ENCODE measurements at regions not wholly inside any gene's neighbourhood (a gene's known extent, or its start where the extent isn't known, plus 50 kb on each side); places are given as distances from the start of the nearest gene placed in this dataset.

- in situ Hi-C loops (cut with MboI): no loop called here
- Histone ChIP-seq H4K20me1 (ENCODE audit: control insufficient read depth, insufficient read depth) (no peaks in the 10 kb centered on the region), H3K36me3 (ENCODE audit: control insufficient read depth in 2 of 2, insufficient read depth in 2 of 2, low read length in 1 of 2) (no peaks in the 10 kb centered on the region), H2AFZ (ENCODE audit: control insufficient read depth, low read depth, low read length) (no peak overlapping the region), H3K4me1 (ENCODE audit: control insufficient read depth, insufficient read depth, low read length) (no peaks in the 10 kb centered on the region), H3K27ac (ENCODE audit: control insufficient read depth, insufficient read depth) (no peak overlapping the region), H3K9me3 (replicated peaks; ENCODE audit: control insufficient read depth, insufficient read depth, low read length) (no peaks in the 10 kb centered on the region), H3K9ac (ENCODE audit: control insufficient read depth, insufficient read depth, low read length) (no peak overlapping the region), H3K79me2 (ENCODE audit: control insufficient read depth, insufficient read depth, low read length) (no peaks in the 10 kb centered on the region), H3K27me3 (replicated peaks in 1 of 2; ENCODE audit: control insufficient read depth in 2 of 2, insufficient read depth in 2 of 2, low read length in 1 of 2) (no peaks in the 10 kb centered on the region; a peak in 2 of 4 replicates), H3K4me2 (ENCODE audit: control insufficient read depth, insufficient read depth) (no peak overlapping the region), H3K4me3 (no peak overlapping the region)
- FAIRE-seq (no peak), DNase-seq (ENCODE audit: low read depth, low spot score) (no peak), ATAC-seq (no peak)
- 47% methylated on average over 9 of the region's 9 CpGs for WGBS (ENCODE audit: insufficient coverage, insufficient replicate concordance, low lambda C conversion rate, missing lambda C conversion rate)
- ChIA-PET SMC1A (ENCODE audit: uncharacterized antibody, unreplicated experiment) (interaction anchor here (0.7 kb wide), 1 partner anchor 699 kb away, joined by 3 read pairs; no protein-coding TSS in a partner anchor), POLR2A (no interaction called here), CTCF (no interaction called here), RAD21 (ENCODE audit: unreplicated experiment) (no interaction called here)
- no TSS peak for BruUV-seq (replicated peaks)
- intact Hi-C loops (cut with micrococcal nuclease; ENCODE audit: unreplicated experiment): no loop called here
- TF ChIP-seq NFIC (IDR thresholded peaks at IDR 0.05; ENCODE audit: low read depth, low read length): no peak
- TF ChIP-seq IRF3 (IDR thresholded peaks at IDR 0.05): no peak
- no peak for TF ChIP-seq KAT2A (conservative IDR thresholded peaks at IDR 0.05; ENCODE audit: control insufficient read depth, low read depth, low read length)
- no peak for TF ChIP-seq HDAC2 (IDR thresholded peaks at IDR 0.05)
- TF ChIP-seq POLR2AphosphoS5 (IDR thresholded peaks at IDR 0.05; ENCODE audit: low read length): no peak
- no peak for TF ChIP-seq ZNF592 (IDR thresholded peaks at IDR 0.05)
These were observed 249.3 kb downstream of the CYP26B1 start for GRCh38 chr2:71898375-71898774.

Measured in GM12878 (cell line).